ENCODE measurements at regions not wholly inside any gene's neighbourhood (a gene's known extent, or its start where the extent isn't known, plus 50 kb on each side); places are given as distances from the start of the nearest gene placed in this dataset.
A peak's percentile ranks its signal among the peaks of the same experiment; 100 is the strongest.
"Not testable (repeated sequence)": the region's sequence is repeated elsewhere in the genome, so short reads cannot be mapped to it uniquely, and the experiment has no call there.

GRCh38 chr9:110029429-110029955 lies 178.5 kb downstream of the C9orf152 start:
- peak; percentile 95 for DNase-seq (ENCODE audit: low read depth)
- H3K4me3 ChIP-seq (ENCODE audit: control insufficient read depth, low read depth, low read length) = no peak overlapping the region
- TF ChIP-seq CTCF (conservative IDR thresholded peaks at IDR 0.05; ENCODE audit: control insufficient read depth, insufficient read depth, low read depth, low read length) = no peak

GRCh38 chr9:110029956-110030480 lies 177.9 kb downstream of the C9orf152 start:
- no peak for TF ChIP-seq CTCF (conservative IDR thresholded peaks at IDR 0.05; ENCODE audit: control insufficient read depth, insufficient read depth, low read depth, low read length)
- no peak overlapping the region for H3K4me3 ChIP-seq (ENCODE audit: control insufficient read depth, low read depth, low read length)
- DNase-seq (ENCODE audit: low read depth) = no peak

GRCh38 chr9:110030632-110031031 lies 177.3 kb downstream of the C9orf152 start:
- H3K4me3 ChIP-seq (ENCODE audit: control insufficient read depth, low read depth, low read length) = no peak overlapping the region
- DNase-seq (ENCODE audit: low read depth) = peak; percentile 50
- TF ChIP-seq CTCF (conservative IDR thresholded peaks at IDR 0.05; ENCODE audit: control insufficient read depth, insufficient read depth, low read depth, low read length) = no peak

GRCh38 chr9:110031511-110032173 lies 176.3 kb downstream of the C9orf152 start:
- peak; percentile 85 for DNase-seq (ENCODE audit: low read depth)
- no peak for TF ChIP-seq CTCF (conservative IDR thresholded peaks at IDR 0.05; ENCODE audit: control insufficient read depth, insufficient read depth, low read depth, low read length)

GRCh38 chr9:110032532-110032931 lies 175.4 kb downstream of the C9orf152 start:
- not testable (repeated sequence) for DNase-seq (ENCODE audit: low read depth); H3K4me3 ChIP-seq (ENCODE audit: control insufficient read depth, low read depth, low read length)

More at GRCh38 chr9:110031511-110032173, 176.3 kb downstream of the C9orf152 start:
- H3K4me3 ChIP-seq (ENCODE audit: control insufficient read depth, low read depth, low read length) = no peak overlapping the region

- DNase-seq (ENCODE audit: low read depth) = no peak
- no peak for TF ChIP-seq CTCF (conservative IDR thresholded peaks at IDR 0.05; ENCODE audit: control insufficient read depth, insufficient read depth, low read depth, low read length)
- no peak overlapping the region for H3K4me3 ChIP-seq (ENCODE audit: control insufficient read depth, low read depth, low read length)
Observed at GRCh38 chr9:110033869-110034268, 174.1 kb downstream of the C9orf152 start.

GRCh38 chr9:110036286-110036685 lies 171.7 kb downstream of the C9orf152 start:
- TF ChIP-seq CTCF (conservative IDR thresholded peaks at IDR 0.05; ENCODE audit: control insufficient read depth, insufficient read depth, low read depth, low read length) = no peak
- no peak overlapping the region for H3K4me3 ChIP-seq (ENCODE audit: control insufficient read depth, low read depth, low read length)
- no peak for DNase-seq (ENCODE audit: low read depth)
